Neural progenitor cell (in vitro differentiated cells): ENCODE measurements at regions not wholly inside any gene's neighbourhood (a gene's known extent, or its start where the extent isn't known, plus 50 kb on each side); places are given as distances from the start of the nearest gene placed in this dataset.

Source experiments
- CTCF ChIP-seq: fragments of 200-600 bp; sonication (generic); IDR thresholded peaks from 2 replicates; pipeline ENCODE4 v1.5.1; 2017; ENCODE audit warnings: antibody characterized with exemption, mild to moderate bottlenecking
- EZH2 ChIP-seq: fragments of 200-600 bp; sonication (generic); IDR thresholded peaks from 2 replicates; pipeline ENCODE4 v1.6.1; 2017; ENCODE audit warnings: antibody characterized with exemption, mild to moderate bottlenecking, moderate library complexity
- EZH2phosphoT487 ChIP-seq: fragments of 200-600 bp; sonication (generic); IDR thresholded peaks from 2 replicates; pipeline ENCODE4 v1.6.1; 2017; ENCODE audit warnings: antibody characterized with exemption

- no peak for TF ChIP-seq CTCF
- no peak for TF ChIP-seq EZH2phosphoT487
- no peak for TF ChIP-seq EZH2
Measured at GRCh38 chr11:41533761-41534160, 74.3 kb upstream of the LRRC4C start.
